PC-3 (cell line): ENCODE measurements at regions not wholly inside any gene's neighbourhood (a gene's known extent, or its start where the extent isn't known, plus 50 kb on each side); places are given as distances from the start of the nearest gene placed in this dataset.

Source experiments
- ATAC-seq: fragments of 200-7000 bp; cut with Tn5 transposase; 2 replicates; pipeline ENCODE4 v1.9.1; 2020; ENCODE audit warnings: mild to moderate bottlenecking, moderate library complexity
- BruUV-seq: library from RNA; stranded (reverse); fragments of 400-500 nt; replicated peaks from 2 replicates; lab custom pipeline; 2021; lab: Mats Ljungman, UMichigan
- CTCF ChIA-PET: fragments of 300-600 bp; sonication (Branson Sonifier 250); formaldehyde crosslinking; loops from one replicate; lab custom pipeline; 2022; ENCODE audit warnings: antibody characterized with exemption; lab: Charles Lee
- POLR2A ChIA-PET: fragments of 300-600 bp; sonication (Branson Sonifier 250); formaldehyde crosslinking; loops from one replicate; lab custom pipeline; 2022; ENCODE audit warnings: antibody characterized with exemption; ENCODE audit not compliant: unreplicated experiment; lab: Charles Lee
- DNase-seq: peaks from one replicate; pipeline ENCODE4 v3.0.0-alpha.2; 2015
- H2AFZ ChIP-seq: fragments of 300-600 bp; sonication (generic); 2 replicates; pipeline ENCODE4 v1.6.0; 2016; ENCODE audit warnings: antibody characterized with exemption, low read length
- H3F3A ChIP-seq: fragments of 300-600 bp; sonication (generic); one replicate; pipeline ENCODE4 v1.6.0; 2017; ENCODE audit warnings: antibody characterized with exemption, low read length, control low read depth, mild to moderate bottlenecking; ENCODE audit not compliant: unreplicated experiment
- H3K27ac ChIP-seq: fragments of 300-600 bp; sonication (generic); 2 replicates; pipeline ENCODE4 v1.5.1; 2016; ENCODE audit warnings: mild to moderate bottlenecking, low read length
- H3K27me3 ChIP-seq: fragments of 300-600 bp; sonication (generic); 2 replicates; pipeline ENCODE4 v1.6.1; 2016; ENCODE audit warnings: low read length, mixed read lengths
- H3K36me3 ChIP-seq: fragments of 300-600 bp; sonication (generic); 2 replicates; pipeline ENCODE4 v1.6.1; 2016; ENCODE audit warnings: low read depth, mixed run types, low read length, mixed read lengths
- H3K4me1 ChIP-seq: fragments of 300-600 bp; sonication (generic); 2 replicates; pipeline ENCODE4 v1.5.1; 2016; ENCODE audit warnings: low read length; ENCODE audit not compliant: insufficient read depth
- H3K4me2 ChIP-seq: fragments of 300-600 bp; sonication (generic); 2 replicates; pipeline ENCODE4 v1.6.0; 2016; ENCODE audit warnings: low read length
- H3K4me3 ChIP-seq: fragments of 300-600 bp; sonication (generic); 2 replicates; pipeline ENCODE4 v1.5.1; 2016; ENCODE audit warnings: mild to moderate bottlenecking, low read length, mixed read lengths
- H3K79me2 ChIP-seq: fragments of 300-600 bp; sonication (generic); 2 replicates; pipeline ENCODE4 v1.6.1; 2017; ENCODE audit warnings: low read length, mixed read lengths
- H3K9ac ChIP-seq: fragments of 300-600 bp; sonication (generic); 2 replicates; pipeline ENCODE4 v1.6.0; 2016; ENCODE audit warnings: mild to moderate bottlenecking, low read length
- H3K9me2 ChIP-seq: fragments of 300-600 bp; sonication (generic); replicated peaks from 2 replicates; pipeline ENCODE4 v1.6.1; 2016; ENCODE audit warnings: mixed run types, low read length, mixed read lengths
- H3K9me3 ChIP-seq: fragments of 300-600 bp; sonication (generic); 2 replicates; pipeline ENCODE4 v1.6.1; 2016; ENCODE audit warnings: low read length, mixed read lengths
- H4K20me1 ChIP-seq: fragments of 300-600 bp; sonication (generic); 2 replicates; pipeline ENCODE4 v1.6.1; 2016; ENCODE audit warnings: low read length, mixed read lengths
- CTCF ChIP-seq: fragments of 300-600 bp; sonication (generic); conservative IDR thresholded peaks from 2 replicates; pipeline ENCODE4 v1.5.1; 2017; ENCODE audit warnings: antibody characterized with exemption, low read depth, mild to moderate bottlenecking, low read length
- EZH2 ChIP-seq: fragments of 300-600 bp; sonication (generic); IDR thresholded peaks from one replicate; pipeline ENCODE4 v1.6.1; 2017; ENCODE audit warnings: antibody characterized with exemption, mild to moderate bottlenecking, low read length; ENCODE audit not compliant: unreplicated experiment
- EZH2phosphoT487 ChIP-seq: fragments of 300-600 bp; sonication (generic); IDR thresholded peaks from 2 replicates; pipeline ENCODE4 v1.6.1; 2018; ENCODE audit warnings: mild to moderate bottlenecking, antibody characterized with exemption, low read length, borderline replicate concordance
- intact Hi-C: fragments of 100-400 bp; cut with micrococcal nuclease; formaldehyde crosslinking; loops from 2 replicates; pipeline ENCODE4 v1.9.0; 2023

DNA sequence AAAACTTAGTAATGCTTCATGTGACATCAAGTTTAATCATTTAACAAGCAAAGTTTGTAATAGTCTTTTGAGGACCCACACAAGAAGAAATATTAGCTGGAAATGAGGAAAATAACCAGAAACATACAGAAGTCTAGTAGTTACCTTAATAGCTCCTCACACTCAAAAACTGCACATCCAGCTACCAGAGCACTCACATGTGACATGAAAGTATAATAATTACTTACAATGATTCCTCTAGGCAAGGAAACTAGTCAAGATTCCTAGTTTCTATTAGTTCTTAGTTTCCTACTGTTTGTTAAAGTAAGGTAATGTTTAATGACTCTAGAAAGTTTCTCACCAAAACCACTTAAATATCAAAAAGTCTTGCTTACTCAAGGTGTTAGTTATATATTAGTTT, 335.8 kb downstream of the RAD51AP2 start:
- Histone ChIP-seq H2AFZ (no peak overlapping the region), H3K9me3 (no peaks in the 10 kb centered on the region; the same call in 1 of the 2 replicates), H3K4me1 (no peaks in the 10 kb centered on the region), H3K27me3 (no peaks in the 10 kb centered on the region), H3K9ac (no peak overlapping the region), H3K27ac (no peak overlapping the region), H3K79me2 (no peaks in the 10 kb centered on the region), H3K9me2 (no peaks in the 10 kb centered on the region), H4K20me1 (no peaks in the 10 kb centered on the region), H3K4me2 (no peak overlapping the region), H3F3A (no peaks in the 10 kb centered on the region), H3K4me3 (no peak overlapping the region), H3K36me3 (no peaks in the 10 kb centered on the region)
- DNase-seq (no peak), ATAC-seq (no peak)
- ChIA-PET CTCF (no interaction called here), POLR2A (no interaction called here)
- intact Hi-C loops, result no loop called here
- BruUV-seq, result no TSS peak
- TF ChIP-seq EZH2phosphoT487 (no peak), CTCF (no peak), EZH2 (no peak)

DNA sequence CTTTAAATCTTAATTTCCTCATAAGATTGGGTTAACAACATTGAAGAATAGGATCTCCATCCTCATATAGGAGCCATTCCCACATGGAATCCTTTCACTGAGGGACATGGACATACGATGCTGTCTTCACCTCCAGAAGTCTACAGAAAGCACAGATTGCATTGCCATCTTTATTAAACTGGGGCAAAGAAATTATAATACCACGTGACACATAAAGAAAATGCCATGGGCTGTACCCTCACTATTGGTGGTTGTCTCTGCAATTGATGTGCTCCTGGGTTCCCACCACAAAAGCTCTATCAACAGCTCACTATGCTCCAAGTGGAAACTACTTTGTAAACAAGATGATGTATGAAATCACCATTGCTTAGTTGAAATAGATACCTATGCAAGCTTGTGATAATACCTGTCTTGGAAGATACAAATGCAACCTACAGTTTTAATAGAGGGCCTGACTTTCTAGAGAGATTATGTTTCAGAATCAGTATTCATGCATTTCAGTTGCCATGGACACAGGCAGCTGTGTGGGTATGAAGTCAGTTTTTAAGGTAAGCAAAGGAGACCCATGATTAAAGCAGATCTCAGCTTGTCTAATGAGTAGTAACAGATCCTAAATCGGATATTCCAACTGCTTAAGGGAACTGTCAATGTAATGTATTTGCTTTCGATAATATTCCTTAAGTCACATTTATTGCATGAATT, 337.0 kb downstream of the RAD51AP2 start:
- ChIA-PET CTCF (no interaction called here), POLR2A (no interaction called here)
- H3K9ac ChIP-seq, result no peak overlapping the region
- intact Hi-C loops, result no loop called here
- H3F3A ChIP-seq, result no peaks in the 10 kb centered on the region
- no peaks in the 10 kb centered on the region for H3K27me3 ChIP-seq
- H3K4me1 ChIP-seq, result no peaks in the 10 kb centered on the region
- H3K9me3 ChIP-seq, result no peaks in the 10 kb centered on the region; the same call in 1 of the 2 replicates
- no peak overlapping the region for H3K4me3 ChIP-seq
- no peaks in the 10 kb centered on the region for H4K20me1 ChIP-seq
- H3K79me2 ChIP-seq, result no peaks in the 10 kb centered on the region
- DNase-seq (no peak), ATAC-seq (no peak)
- no TSS peak for BruUV-seq
- no peaks in the 10 kb centered on the region for H3K9me2 ChIP-seq
- TF ChIP-seq EZH2, result no peak
- no peak for TF ChIP-seq CTCF
- no peak for TF ChIP-seq EZH2phosphoT487
- H2AFZ ChIP-seq, result no peak overlapping the region
- H3K4me2 ChIP-seq, result no peak overlapping the region
- H3K36me3 ChIP-seq, result no peaks in the 10 kb centered on the region
- H3K27ac ChIP-seq, result no peak overlapping the region

DNA sequence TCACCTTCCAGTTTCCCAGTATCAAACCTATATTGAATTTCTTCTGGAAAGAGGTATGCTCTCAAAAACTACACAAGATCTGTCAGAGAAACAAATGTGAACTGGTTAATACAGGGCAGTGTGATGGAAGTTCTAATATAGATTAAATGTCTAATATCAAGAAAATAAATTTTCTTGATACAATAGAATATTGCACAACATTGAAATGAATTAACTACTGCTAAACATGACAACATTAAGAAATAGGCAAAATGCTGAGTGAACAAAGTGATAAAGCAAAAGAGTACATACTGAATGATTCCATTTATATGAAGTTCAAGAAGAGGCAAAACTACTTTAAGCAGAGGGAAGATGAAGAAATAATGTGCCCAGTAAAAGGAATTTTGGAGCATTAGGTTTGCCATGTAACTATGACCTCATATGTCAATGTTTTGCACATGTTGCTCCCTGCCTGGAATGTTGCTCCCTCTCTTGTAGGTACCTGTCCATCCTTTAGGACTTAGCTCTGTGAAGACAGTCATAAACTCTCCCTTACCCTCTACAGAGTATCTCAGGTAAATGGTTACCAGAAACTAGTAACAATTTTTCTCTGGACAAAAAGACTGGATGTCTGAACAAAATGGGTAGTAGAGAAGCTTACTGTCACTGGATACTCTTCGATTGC, 339.0 kb downstream of the RAD51AP2 start:
- no peak overlapping the region for H3K4me3 ChIP-seq
- no peaks in the 10 kb centered on the region for H3K27me3 ChIP-seq
- no TSS peak for BruUV-seq
- H3K36me3 ChIP-seq, result no peaks in the 10 kb centered on the region
- H3K9me3 ChIP-seq, result no peaks in the 10 kb centered on the region; the same call in 1 of the 2 replicates
- POLR2A ChIA-PET, result no interaction called here
- CTCF ChIA-PET, result no interaction called here
- ATAC-seq, result no peak
- no peaks in the 10 kb centered on the region for H3K79me2 ChIP-seq
- H3F3A ChIP-seq, result no peaks in the 10 kb centered on the region
- H2AFZ ChIP-seq, result no peak overlapping the region
- H4K20me1 ChIP-seq, result no peaks in the 10 kb centered on the region
- no peak overlapping the region for H3K4me2 ChIP-seq
- intact Hi-C loops, result no loop called here
- no peaks in the 10 kb centered on the region for H3K4me1 ChIP-seq
- no peaks in the 10 kb centered on the region for H3K9me2 ChIP-seq
- H3K27ac ChIP-seq, result no peak overlapping the region
- no peak overlapping the region for H3K9ac ChIP-seq
- TF ChIP-seq EZH2phosphoT487 (no peak), EZH2 (no peak), CTCF (no peak)
- no peak for DNase-seq
